H1 (cell line): ENCODE measurements at regions not wholly inside any gene's neighbourhood (a gene's known extent, or its start where the extent isn't known, plus 50 kb on each side); places are given as distances from the start of the nearest gene placed in this dataset.

ENCODE experiments used
- ATF3 ChIP-seq: IDR thresholded peaks from 2 replicates; pipeline ENCODE4 v1.6.1; 2011; ENCODE audit warnings: low read depth, mild to moderate bottlenecking, low read length; ENCODE audit not compliant: insufficient read depth
- CEBPB ChIP-seq: IDR thresholded peaks from 2 replicates; pipeline ENCODE4 v1.6.1; 2012; ENCODE audit warnings: low read depth, low read length
- CTCF ChIP-seq, 3 experiments: IDR thresholded peaks; 1 replicate in 2 of 3; 2 replicates in 1 of 3; pipeline versions ENCODE4 v1.5.1 to v1.6.1; 2011; ENCODE audit warnings: low read length in 3 of 3, mild to moderate bottlenecking in 3 of 3, inconsistent platforms in 2 of 3, low read depth in 1 of 3, moderate library complexity in 1 of 3; ENCODE audit not compliant: insufficient read depth in 1 of 3; ENCODE audit errors: control extremely low read depth in 1 of 3
- EP300 ChIP-seq, 2 experiments: IDR thresholded peaks; 1 replicate in 1 of 2; 2 replicates in 1 of 2; pipeline ENCODE4 v1.6.1; 2011 to 2012; ENCODE audit warnings: low read depth in 2 of 2, low read length in 2 of 2, mild to moderate bottlenecking in 2 of 2, borderline replicate concordance in 1 of 2, inconsistent platforms in 1 of 2, moderate library complexity in 1 of 2
- MAX ChIP-seq: IDR thresholded peaks from 2 replicates; pipeline ENCODE4 v1.6.1; 2012; ENCODE audit warnings: inconsistent platforms
- PHF8 ChIP-seq: fragments of 200-600 bp; sonication (generic); conservative IDR thresholded peaks from 2 replicates; pipeline ENCODE4 v1.7.1; 2012; ENCODE audit warnings: low read depth, mild to moderate bottlenecking, inconsistent platforms, low read length, moderate library complexity
- POLR2A ChIP-seq, 2 experiments: IDR thresholded peaks; 1 replicate in 1 of 2; 2 replicates in 1 of 2; pipeline ENCODE4 v1.6.1; 2011; ENCODE audit warnings: low read depth in 2 of 2, low read length in 2 of 2, mild to moderate bottlenecking in 2 of 2; ENCODE audit errors: control extremely low read depth in 1 of 2
- SUZ12 ChIP-seq: fragments of 200-600 bp; sonication (generic); IDR thresholded peaks from 2 replicates; pipeline ENCODE4 v1.6.1; 2012; ENCODE audit warnings: mild to moderate bottlenecking, inconsistent platforms, low read length, moderate library complexity, mixed read lengths
- TAF1 ChIP-seq: IDR thresholded peaks from 2 replicates; pipeline ENCODE4 v1.6.1; 2011; ENCODE audit warnings: mild to moderate bottlenecking, low read depth, low read length

GRCh38 chr10:124267231-124267885, 151.4 kb downstream of the OAT start:
- TF ChIP-seq CTCF (IDR thresholded peaks at IDR 0.05; ENCODE audit: control extremely low read depth in 1 of 3, insufficient read depth in 1 of 3, low read depth in 1 of 3, low read length in 3 of 3), result no peak
- no peak for TF ChIP-seq SUZ12
- no peak for TF ChIP-seq POLR2A (IDR thresholded peaks at IDR 0.05; ENCODE audit: control extremely low read depth in 1 of 2, low read depth in 2 of 2, low read length in 2 of 2)
- TF ChIP-seq EP300 (IDR thresholded peaks at IDR 0.05; ENCODE audit: borderline replicate concordance in 1 of 2, low read depth in 2 of 2, low read length in 2 of 2), result no peak
- no peak for TF ChIP-seq CEBPB
- no peak for TF ChIP-seq TAF1
- TF ChIP-seq MAX, result no peak
- TF ChIP-seq PHF8, result no peak
- TF ChIP-seq ATF3, result no peak
